ENCODE measurements at regions not wholly inside any gene's neighbourhood (a gene's known extent, or its start where the extent isn't known, plus 50 kb on each side); places are given as distances from the start of the nearest gene placed in this dataset.

GRCh38 chr22:48591286-48592065 lies 1236.2 kb downstream of the BRD1 start:
- DNase-seq (no peak), ATAC-seq (ENCODE audit: low read depth) (no peak)
- Histone ChIP-seq H2BK15ac (ENCODE audit: low read depth, low read length) (no peak overlapping the region), H3K79me1 (ENCODE audit: low read depth in 1 of 2, low read length in 2 of 2) (no peaks in the 10 kb centered on the region), H3K4ac (ENCODE audit: low read depth, low read length) (no peak overlapping the region), H2BK120ac (ENCODE audit: low read depth, low read length) (no peak overlapping the region), H3K14ac (replicated peaks; ENCODE audit: low read depth, low read length) (no peak overlapping the region), H3K4me1 (ENCODE audit: control insufficient read depth, insufficient read depth, low read length) (no peaks in the 10 kb centered on the region), H3K9me3 (ENCODE audit: control insufficient read depth, insufficient read depth, low read length) (peaks cover 63% of the 10 kb centered on the region), H4K20me1 (ENCODE audit: insufficient read depth, low read length) (no peaks in the 10 kb centered on the region), H3K27ac (ENCODE audit: insufficient read depth, low read length) (no peak overlapping the region), H4K91ac (ENCODE audit: insufficient read depth, low read depth, low read length) (no peak overlapping the region), H3K9ac (ENCODE audit: low read depth, low read length) (no peak overlapping the region), H3K23ac (ENCODE audit: low read depth, low read length) (no peak overlapping the region), H2AFZ (replicated peaks; ENCODE audit: low read length, poor library complexity) (no peak overlapping the region), H2BK20ac (ENCODE audit: low read depth, low read length) (no peak overlapping the region), H4K5ac (ENCODE audit: low read depth, low read length) (no peak overlapping the region), H3K4me3 (ENCODE audit: insufficient read depth, low read depth, low read length) (no peak overlapping the region), H3K27me3 (ENCODE audit: control insufficient read depth, insufficient read depth, low read length) (no peaks in the 10 kb centered on the region), H2BK5ac (ENCODE audit: low read depth, low read length, poor library complexity, severe bottlenecking) (no peak overlapping the region), H3K4me2 (ENCODE audit: low read depth, low read length) (no peak overlapping the region), H3K18ac (ENCODE audit: low read depth, low read length) (no peak overlapping the region), H3K9me1 (ENCODE audit: insufficient read depth, low read length) (no peaks in the 10 kb centered on the region), H2AK5ac (ENCODE audit: low read depth, low read length) (no peak overlapping the region), H2AK9ac (replicated peaks; ENCODE audit: low read depth, low read length, poor library complexity) (no peak overlapping the region), H3K56ac (ENCODE audit: extremely low read depth, insufficient read depth, low read length) (no peak overlapping the region), H3K36me3 (ENCODE audit: control insufficient read depth, insufficient read depth, low read length) (no peaks in the 10 kb centered on the region), H4K8ac (ENCODE audit: low read depth in 2 of 2, low read length in 2 of 2) (no peak overlapping the region)
- in situ Hi-C loops (cut with MboI; ENCODE audit: low sequenced_read_pairs), result no loop called here
- ChIA-PET POLR2A (ENCODE audit: unreplicated experiment) (no interaction called here), CTCF (no interaction called here)
- intact Hi-C loops (cut with micrococcal nuclease), result no loop called here
- dilution Hi-C loops (cut with HindIII; ENCODE audit: low sequenced_read_pairs, unreplicated experiment), result no loop called here
- no peak for TF ChIP-seq POLR2A (IDR thresholded peaks at IDR 0.05; ENCODE audit: low read depth, low read length)
- TF ChIP-seq MAZ (IDR thresholded peaks at IDR 0.05; ENCODE audit: borderline replicate concordance, low read depth, low read length), result no peak
- TF ChIP-seq FOS (IDR thresholded peaks at IDR 0.05; ENCODE audit: low read depth, low read length), result no peak
- no peak for TF ChIP-seq CEBPB (IDR thresholded peaks at IDR 0.05; ENCODE audit: low read depth, low read length)
- no peak for TF ChIP-seq MAFK (IDR thresholded peaks at IDR 0.05; ENCODE audit: low read depth, low read length)
- TF ChIP-seq CTCF (conservative IDR thresholded peaks at IDR 0.05; ENCODE audit: low read depth, low read length), result no peak
- no peak for TF ChIP-seq BHLHE40 (IDR thresholded peaks at IDR 0.05; ENCODE audit: low read depth, low read length)
- TF ChIP-seq ELK1 (IDR thresholded peaks at IDR 0.05; ENCODE audit: borderline replicate concordance, low read depth, low read length), result no peak
- TF ChIP-seq MXI1 (IDR thresholded peaks at IDR 0.05; ENCODE audit: borderline replicate concordance, low read depth, low read length), result no peak
- TF ChIP-seq NFE2L2 (IDR thresholded peaks at IDR 0.05; ENCODE audit: low read depth, low read length), result no peak
- TF ChIP-seq RCOR1 (IDR thresholded peaks at IDR 0.05; ENCODE audit: insufficient replicate concordance, low read length), result no peak
- no peak for TF ChIP-seq RAD21 (IDR thresholded peaks at IDR 0.05; ENCODE audit: low read length)
- TF ChIP-seq CHD1 (IDR thresholded peaks at IDR 0.05; ENCODE audit: low read depth, low read length), result no peak
- no peak for TF ChIP-seq USF2 (IDR thresholded peaks at IDR 0.05; ENCODE audit: low read depth, low read length)
- no peak for TF ChIP-seq SMC3 (IDR thresholded peaks at IDR 0.05; ENCODE audit: low read depth, low read length)
- TF ChIP-seq RFX5 (IDR thresholded peaks at IDR 0.05; ENCODE audit: low read depth, low read length), result no peak
- no TSS peak for BruUV-seq (replicated peaks)
- whole genome bisulfite sequencing, 2 experiments (ENCODE audit: extremely low coverage in 2 of 2, insufficient read length in 1 of 2), result 67% methylated on average over 10 of the region's 29 CpGs; no CpG with 5 or more reads in 1 of the 2 experiments

Measured in IMR-90 (cell line).